Adrenal gland (tissue), 5 donors: ENCODE measurements at regions not wholly inside any gene's neighbourhood (a gene's known extent, or its start where the extent isn't known, plus 50 kb on each side); places are given as distances from the start of the nearest gene placed in this dataset.

Experiments
- POLR2A ChIP-seq, 2 donors: fragments of 450-650 bp; IDR thresholded peaks; one replicate each; pipeline ENCODE4 v1.6.1; 2017; ENCODE audit warnings: antibody characterized with exemption in 2 of 2, mild to moderate bottlenecking in 2 of 2, moderate library complexity in 1 of 2
- TF ChIP-seq, protein P1 (sequence below), 6 experiments: fragments of 450-650 bp in 4 of 6; fragments of 200-600 bp in 2 of 6; sonication (generic) in 1 of 6; IDR thresholded peaks; 1 replicate in 5 of 6; 2 replicates in 1 of 6; pipeline versions ENCODE4 v1.5.1 to v1.8.0; 2016 to 2021; ENCODE audit warnings: antibody characterized with exemption in 6 of 6, mild to moderate bottlenecking in 2 of 6, moderate library complexity in 1 of 6
- donor health status: DM: no; HTN: no; CAD: no.

GRCh38 chr4:56182356-56182755 is 204.9 kb downstream of the AASDH start:
- TF ChIP-seq, protein P1, sequence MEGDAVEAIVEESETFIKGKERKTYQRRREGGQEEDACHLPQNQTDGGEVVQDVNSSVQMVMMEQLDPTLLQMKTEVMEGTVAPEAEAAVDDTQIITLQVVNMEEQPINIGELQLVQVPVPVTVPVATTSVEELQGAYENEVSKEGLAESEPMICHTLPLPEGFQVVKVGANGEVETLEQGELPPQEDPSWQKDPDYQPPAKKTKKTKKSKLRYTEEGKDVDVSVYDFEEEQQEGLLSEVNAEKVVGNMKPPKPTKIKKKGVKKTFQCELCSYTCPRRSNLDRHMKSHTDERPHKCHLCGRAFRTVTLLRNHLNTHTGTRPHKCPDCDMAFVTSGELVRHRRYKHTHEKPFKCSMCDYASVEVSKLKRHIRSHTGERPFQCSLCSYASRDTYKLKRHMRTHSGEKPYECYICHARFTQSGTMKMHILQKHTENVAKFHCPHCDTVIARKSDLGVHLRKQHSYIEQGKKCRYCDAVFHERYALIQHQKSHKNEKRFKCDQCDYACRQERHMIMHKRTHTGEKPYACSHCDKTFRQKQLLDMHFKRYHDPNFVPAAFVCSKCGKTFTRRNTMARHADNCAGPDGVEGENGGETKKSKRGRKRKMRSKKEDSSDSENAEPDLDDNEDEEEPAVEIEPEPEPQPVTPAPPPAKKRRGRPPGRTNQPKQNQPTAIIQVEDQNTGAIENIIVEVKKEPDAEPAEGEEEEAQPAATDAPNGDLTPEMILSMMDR (IDR thresholded peaks at IDR 0.05): no peak
- TF ChIP-seq POLR2A (IDR thresholded peaks at IDR 0.05): no peak
